GM23248 (cell line): ENCODE measurements at regions not wholly inside any gene's neighbourhood (a gene's known extent, or its start where the extent isn't known, plus 50 kb on each side); places are given as distances from the start of the nearest gene placed in this dataset.

ENCODE experiments used
- EZH2 ChIP-seq: fragments of 200-600 bp; sonication (generic); IDR thresholded peaks from 2 replicates; pipeline ENCODE4 v1.6.1; 2018; ENCODE audit warnings: antibody characterized with exemption, mild to moderate bottlenecking; ENCODE audit not compliant: insufficient read depth, poor library complexity, severe bottlenecking
- EZH2phosphoT487 ChIP-seq: fragments of 200-600 bp; sonication (generic); IDR thresholded peaks from 2 replicates; pipeline ENCODE4 v1.6.1; 2018; ENCODE audit warnings: antibody characterized with exemption, moderate library complexity, mild to moderate bottlenecking, low read depth; ENCODE audit not compliant: insufficient read depth

DNA sequence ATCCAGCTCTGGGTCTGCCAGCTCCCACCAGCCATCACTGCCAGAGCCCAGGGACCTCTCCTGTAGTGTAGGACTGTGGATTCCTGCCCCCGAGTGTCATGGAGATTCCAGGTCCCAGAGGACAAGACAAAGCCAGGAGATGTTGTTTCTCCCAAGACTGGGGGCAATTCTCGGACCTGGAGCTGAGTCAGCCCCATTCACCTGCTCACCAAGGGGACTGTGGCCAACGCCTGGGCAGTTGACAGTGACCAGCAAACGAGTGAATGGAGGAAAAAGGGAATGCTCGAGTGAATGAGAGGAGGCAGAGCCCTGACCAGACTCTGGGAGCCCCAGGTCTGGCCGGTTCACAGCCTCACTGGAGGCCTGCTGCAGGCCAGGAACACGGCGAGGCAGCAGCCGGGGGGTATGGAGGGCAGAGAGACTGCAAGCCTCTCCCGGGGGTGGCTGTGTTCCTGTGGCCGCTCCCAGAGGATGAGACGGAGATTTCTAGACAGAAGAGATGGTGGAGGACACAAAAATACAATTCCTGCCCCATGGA lies 61.3 kb upstream of the PRR5 start:
- TF ChIP-seq EZH2phosphoT487 = no peak
- no peak for TF ChIP-seq EZH2
